ENCODE measurements at regions not wholly inside any gene's neighbourhood (a gene's known extent, or its start where the extent isn't known, plus 50 kb on each side); places are given as distances from the start of the nearest gene placed in this dataset.

DNA sequence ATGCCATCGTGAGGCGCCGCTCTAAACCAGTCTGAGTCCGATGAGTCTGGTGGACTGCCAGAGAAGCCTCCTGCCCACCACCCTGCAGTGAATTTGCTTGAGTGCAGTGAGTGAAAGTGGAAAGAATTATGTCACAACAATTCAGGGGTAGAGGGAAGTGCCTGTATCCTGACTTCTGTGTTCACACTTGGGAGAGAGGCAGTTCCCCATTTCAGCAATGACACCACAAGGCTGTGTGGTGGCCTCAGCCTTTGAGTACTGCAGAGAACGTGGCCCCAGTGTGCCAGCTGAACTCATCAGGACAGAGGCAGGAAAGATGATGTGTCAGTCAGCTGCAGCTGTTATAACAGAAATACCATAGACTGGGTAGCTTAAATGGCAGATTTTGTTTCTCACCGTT, 155.6 kb downstream of the COG6 start:
- Mint-ChIP-seq H3K4me3 (ENCODE audit: unreplicated experiment) (no peak overlapping the region), H3K27ac (ENCODE audit: unreplicated experiment) (no peak overlapping the region), H3K4me1 (ENCODE audit: unreplicated experiment) (no peaks in the 10 kb centered on the region), H3K36me3 (ENCODE audit: unreplicated experiment) (no peaks in the 10 kb centered on the region), H3K27me3 (ENCODE audit: unreplicated experiment) (peaks cover 8% of the 10 kb centered on the region), H3K9me3 (ENCODE audit: unreplicated experiment) (no peaks in the 10 kb centered on the region)
- DNase-seq (ENCODE audit: extremely low spot score, unreplicated experiment): no peak
- TF ChIP-seq, protein P1, sequence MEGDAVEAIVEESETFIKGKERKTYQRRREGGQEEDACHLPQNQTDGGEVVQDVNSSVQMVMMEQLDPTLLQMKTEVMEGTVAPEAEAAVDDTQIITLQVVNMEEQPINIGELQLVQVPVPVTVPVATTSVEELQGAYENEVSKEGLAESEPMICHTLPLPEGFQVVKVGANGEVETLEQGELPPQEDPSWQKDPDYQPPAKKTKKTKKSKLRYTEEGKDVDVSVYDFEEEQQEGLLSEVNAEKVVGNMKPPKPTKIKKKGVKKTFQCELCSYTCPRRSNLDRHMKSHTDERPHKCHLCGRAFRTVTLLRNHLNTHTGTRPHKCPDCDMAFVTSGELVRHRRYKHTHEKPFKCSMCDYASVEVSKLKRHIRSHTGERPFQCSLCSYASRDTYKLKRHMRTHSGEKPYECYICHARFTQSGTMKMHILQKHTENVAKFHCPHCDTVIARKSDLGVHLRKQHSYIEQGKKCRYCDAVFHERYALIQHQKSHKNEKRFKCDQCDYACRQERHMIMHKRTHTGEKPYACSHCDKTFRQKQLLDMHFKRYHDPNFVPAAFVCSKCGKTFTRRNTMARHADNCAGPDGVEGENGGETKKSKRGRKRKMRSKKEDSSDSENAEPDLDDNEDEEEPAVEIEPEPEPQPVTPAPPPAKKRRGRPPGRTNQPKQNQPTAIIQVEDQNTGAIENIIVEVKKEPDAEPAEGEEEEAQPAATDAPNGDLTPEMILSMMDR (IDR thresholded peaks at IDR 0.05): no peak

- Mint-ChIP-seq H3K27ac (ENCODE audit: unreplicated experiment) (no peak overlapping the region), H3K4me3 (ENCODE audit: unreplicated experiment) (no peak overlapping the region), H3K27me3 (ENCODE audit: unreplicated experiment) (peaks cover 8% of the 10 kb centered on the region), H3K9me3 (ENCODE audit: unreplicated experiment) (no peaks in the 10 kb centered on the region), H3K36me3 (ENCODE audit: unreplicated experiment) (no peaks in the 10 kb centered on the region), H3K4me1 (ENCODE audit: unreplicated experiment) (no peaks in the 10 kb centered on the region)
- no peak for DNase-seq (ENCODE audit: extremely low spot score, unreplicated experiment)
- TF ChIP-seq, protein P1 (IDR thresholded peaks at IDR 0.05): no peak
Observed at GRCh38 chr13:39811696-39812095, 156.2 kb downstream of the COG6 start.

- Mint-ChIP-seq H3K9me3 (ENCODE audit: unreplicated experiment) (no peaks in the 10 kb centered on the region), H3K27me3 (ENCODE audit: unreplicated experiment) (no peaks in the 10 kb centered on the region), H3K27ac (ENCODE audit: unreplicated experiment) (no peak overlapping the region), H3K4me1 (ENCODE audit: unreplicated experiment) (peaks cover 6% of the 10 kb centered on the region), H3K4me3 (ENCODE audit: unreplicated experiment) (no peak overlapping the region), H3K36me3 (ENCODE audit: unreplicated experiment) (no peaks in the 10 kb centered on the region)
- no peak for DNase-seq (ENCODE audit: extremely low spot score, unreplicated experiment)
- TF ChIP-seq, protein P1 (IDR thresholded peaks at IDR 0.05): peak; percentile 18
Observed at GRCh38 chr13:39815345-39816111, 160.1 kb downstream of the COG6 start.

GRCh38 chr13:39816936-39817335, 161.5 kb downstream of the COG6 start:
- Mint-ChIP-seq H3K4me1 (ENCODE audit: unreplicated experiment) (peaks cover 6% of the 10 kb centered on the region), H3K27ac (ENCODE audit: unreplicated experiment) (no peak overlapping the region), H3K27me3 (ENCODE audit: unreplicated experiment) (no peaks in the 10 kb centered on the region), H3K36me3 (ENCODE audit: unreplicated experiment) (no peaks in the 10 kb centered on the region), H3K4me3 (ENCODE audit: unreplicated experiment) (no peak overlapping the region), H3K9me3 (ENCODE audit: unreplicated experiment) (no peaks in the 10 kb centered on the region)
- DNase-seq (ENCODE audit: extremely low spot score, unreplicated experiment): no peak
- TF ChIP-seq, protein P1 (IDR thresholded peaks at IDR 0.05): no peak

DNA sequence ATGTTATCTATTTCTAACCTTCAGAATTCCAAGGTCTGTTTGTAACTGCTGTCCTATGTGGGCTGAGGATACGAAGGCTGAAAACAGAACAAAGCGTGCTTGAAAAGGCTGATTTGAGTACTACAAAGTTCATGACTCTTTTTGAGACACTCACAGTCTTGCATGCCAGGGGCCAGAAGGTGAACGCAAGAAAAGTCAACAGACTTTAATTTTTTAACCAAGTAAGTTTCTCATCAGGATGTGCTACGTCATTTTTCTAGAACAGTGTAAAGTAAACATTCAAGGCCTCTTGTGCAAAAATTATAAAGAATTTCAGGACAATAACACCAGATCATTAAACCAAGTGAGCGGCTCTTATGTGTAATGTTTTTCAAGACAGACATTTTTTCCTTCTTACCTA, 163.5 kb downstream of the COG6 start:
- DNase-seq (ENCODE audit: extremely low spot score, unreplicated experiment): no peak
- H3K27ac Mint-ChIP-seq (ENCODE audit: unreplicated experiment): no peak overlapping the region
- TF ChIP-seq, protein P1 (IDR thresholded peaks at IDR 0.05): no peak

More for the DNA sequence above, 163.5 kb downstream of the COG6 start:
- Mint-ChIP-seq H3K9me3 (ENCODE audit: unreplicated experiment) (no peaks in the 10 kb centered on the region), H3K4me1 (ENCODE audit: unreplicated experiment) (peaks cover 8% of the 10 kb centered on the region), H3K4me3 (ENCODE audit: unreplicated experiment) (no peak overlapping the region), H3K27me3 (ENCODE audit: unreplicated experiment) (no peaks in the 10 kb centered on the region), H3K36me3 (ENCODE audit: unreplicated experiment) (no peaks in the 10 kb centered on the region)
